Upper lobe of right lung (tissue), 1 donor: ENCODE measurements at regions not wholly inside any gene's neighbourhood (a gene's known extent, or its start where the extent isn't known, plus 50 kb on each side); places are given as distances from the start of the nearest gene placed in this dataset.

Experiments used
- ATAC-seq: fragments of 200-7000 bp; cut with Tn5 transposase; one replicate; pipeline ENCODE4 v1.9.1; 2020; ENCODE audit warnings: mild to moderate bottlenecking, moderate library complexity
- DNase-seq: peaks from one replicate; pipeline ENCODE4 v3.0.0-alpha.2; 2020
- H3K27ac ChIP-seq: fragments of 200-600 bp; one replicate; pipeline ENCODE4 v1.8.0; 2022
- H3K27me3 ChIP-seq: fragments of 200-600 bp; one replicate; pipeline ENCODE4 v1.8.0; 2022; ENCODE audit warnings: mild to moderate bottlenecking
- H3K36me3 ChIP-seq: fragments of 200-600 bp; one replicate; pipeline ENCODE4 v1.8.0; 2022
- H3K4me1 ChIP-seq: fragments of 200-600 bp; one replicate; pipeline ENCODE4 v1.8.0; 2022
- H3K4me3 ChIP-seq: fragments of 200-600 bp; one replicate; pipeline ENCODE4 v1.8.0; 2022; ENCODE audit warnings: mild to moderate bottlenecking
- H3K9me3 ChIP-seq: fragments of 200-600 bp; one replicate; pipeline ENCODE4 v1.8.0; 2022
- intact Hi-C: fragments of 100-400 bp; cut with DNase I; formaldehyde crosslinking; loops from one replicate; pipeline ENCODE4 v1.11.0; 2022
- TF ChIP-seq, protein P1 (sequence below): fragments of 200-600 bp; IDR thresholded peaks from one replicate; pipeline ENCODE4 v1.8.0; 2022; ENCODE audit warnings: antibody characterized with exemption
- donor health status: DM: no; HTN: yes; CAD: no; lungs with severe emphysema.

DNA sequence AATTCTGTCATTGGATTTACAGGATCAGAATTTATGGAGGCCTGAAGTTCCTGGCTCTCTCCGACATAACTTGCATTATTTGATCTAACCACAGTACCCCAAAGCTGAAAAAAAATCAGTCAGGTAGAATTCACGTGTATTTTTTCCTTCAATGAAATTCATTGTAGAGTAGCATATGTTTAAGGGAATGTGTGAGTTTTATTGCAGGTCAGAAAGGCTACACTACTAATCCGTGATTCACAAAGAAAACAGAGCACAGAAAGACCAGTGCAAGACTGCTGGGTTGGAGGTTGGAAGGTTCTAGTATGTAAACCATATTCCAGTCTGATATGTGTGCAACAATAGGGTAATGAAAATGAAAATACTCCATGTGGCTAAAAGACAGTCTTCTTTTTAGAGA, 247.0 kb upstream of the FERD3L start:
- DNase-seq, result no peak
- Histone ChIP-seq H3K4me1 (no peaks in the 10 kb centered on the region), H3K27me3 (no peaks in the 10 kb centered on the region), H3K36me3 (no peaks in the 10 kb centered on the region), H3K27ac (no peak overlapping the region), H3K4me3 (no peak overlapping the region), H3K9me3 (no peaks in the 10 kb centered on the region)
- intact Hi-C loops, result no loop called here
- ATAC-seq, result no peak
- TF ChIP-seq, protein P1, sequence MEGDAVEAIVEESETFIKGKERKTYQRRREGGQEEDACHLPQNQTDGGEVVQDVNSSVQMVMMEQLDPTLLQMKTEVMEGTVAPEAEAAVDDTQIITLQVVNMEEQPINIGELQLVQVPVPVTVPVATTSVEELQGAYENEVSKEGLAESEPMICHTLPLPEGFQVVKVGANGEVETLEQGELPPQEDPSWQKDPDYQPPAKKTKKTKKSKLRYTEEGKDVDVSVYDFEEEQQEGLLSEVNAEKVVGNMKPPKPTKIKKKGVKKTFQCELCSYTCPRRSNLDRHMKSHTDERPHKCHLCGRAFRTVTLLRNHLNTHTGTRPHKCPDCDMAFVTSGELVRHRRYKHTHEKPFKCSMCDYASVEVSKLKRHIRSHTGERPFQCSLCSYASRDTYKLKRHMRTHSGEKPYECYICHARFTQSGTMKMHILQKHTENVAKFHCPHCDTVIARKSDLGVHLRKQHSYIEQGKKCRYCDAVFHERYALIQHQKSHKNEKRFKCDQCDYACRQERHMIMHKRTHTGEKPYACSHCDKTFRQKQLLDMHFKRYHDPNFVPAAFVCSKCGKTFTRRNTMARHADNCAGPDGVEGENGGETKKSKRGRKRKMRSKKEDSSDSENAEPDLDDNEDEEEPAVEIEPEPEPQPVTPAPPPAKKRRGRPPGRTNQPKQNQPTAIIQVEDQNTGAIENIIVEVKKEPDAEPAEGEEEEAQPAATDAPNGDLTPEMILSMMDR, result no peak

- ATAC-seq, result no peak
- intact Hi-C loops, result no loop called here
These were observed 245.6 kb upstream of the FERD3L start for GRCh38 chr7:19390795-19391194.

GRCh38 chr7:19381321-19381720, 236.1 kb upstream of the FERD3L start:
- Histone ChIP-seq H3K9me3 (no peaks in the 10 kb centered on the region), H3K27ac (no peak overlapping the region), H3K36me3 (no peaks in the 10 kb centered on the region), H3K4me3 (no peak overlapping the region), H3K27me3 (no peaks in the 10 kb centered on the region), H3K4me1 (no peaks in the 10 kb centered on the region)
- DNase-seq (no peak), ATAC-seq (no peak)
- intact Hi-C loops, result no loop called here
- TF ChIP-seq, protein P1, result no peak

More at GRCh38 chr7:19390795-19391194, 245.6 kb upstream of the FERD3L start:
- H3K27ac ChIP-seq, result no peak overlapping the region
- no peak overlapping the region for H3K4me3 ChIP-seq
- no peaks in the 10 kb centered on the region for H3K36me3 ChIP-seq
- no peak for DNase-seq
- H3K9me3 ChIP-seq, result no peaks in the 10 kb centered on the region
- H3K27me3 ChIP-seq, result no peaks in the 10 kb centered on the region
- no peaks in the 10 kb centered on the region for H3K4me1 ChIP-seq
- TF ChIP-seq, protein P1, result no peak

GRCh38 chr7:19378345-19378714, 233.1 kb upstream of the FERD3L start:
- Histone ChIP-seq H3K4me1 (no peaks in the 10 kb centered on the region), H3K27ac (no peak overlapping the region), H3K9me3 (no peaks in the 10 kb centered on the region), H3K4me3 (no peak overlapping the region), H3K36me3 (no peaks in the 10 kb centered on the region), H3K27me3 (no peaks in the 10 kb centered on the region)
- ATAC-seq (no peak), DNase-seq (no peak)
- TF ChIP-seq, protein P1, result no peak
- intact Hi-C loops, result no loop called here

- no peak overlapping the region for H3K27ac ChIP-seq
- DNase-seq (no peak), ATAC-seq (no peak)
- no peaks in the 10 kb centered on the region for H3K36me3 ChIP-seq
- intact Hi-C loops, result no loop called here
- TF ChIP-seq, protein P1, result no peak
- H3K9me3 ChIP-seq, result no peaks in the 10 kb centered on the region
- H3K4me1 ChIP-seq, result no peaks in the 10 kb centered on the region
- no peak overlapping the region for H3K4me3 ChIP-seq
- no peaks in the 10 kb centered on the region for H3K27me3 ChIP-seq
These were observed 232.6 kb upstream of the FERD3L start for GRCh38 chr7:19377611-19378344.

DNA sequence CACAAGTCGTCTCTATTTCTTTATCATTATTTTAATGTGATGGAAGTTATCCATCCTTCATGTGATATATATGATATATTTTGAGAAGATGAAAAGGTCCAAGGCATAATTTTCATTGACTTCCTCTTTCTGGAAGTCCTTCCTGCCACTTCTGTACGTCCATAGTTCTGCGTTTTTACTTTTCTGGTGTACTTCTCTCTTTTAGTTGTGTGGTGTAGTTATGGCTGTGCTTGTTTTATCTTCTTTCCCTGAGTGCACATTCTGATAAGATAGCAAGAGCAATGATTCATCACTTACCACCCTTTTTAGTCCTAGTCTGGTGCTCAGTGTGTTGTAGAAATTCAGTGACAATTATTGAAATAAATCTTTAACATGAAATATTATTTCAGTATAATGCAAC, 231.3 kb upstream of the FERD3L start:
- intact Hi-C loops, result no loop called here
- Histone ChIP-seq H3K4me3 (no peak overlapping the region), H3K9me3 (no peaks in the 10 kb centered on the region), H3K27me3 (no peaks in the 10 kb centered on the region), H3K4me1 (no peaks in the 10 kb centered on the region), H3K36me3 (no peaks in the 10 kb centered on the region), H3K27ac (no peak overlapping the region)
- TF ChIP-seq, protein P1, result no peak
- DNase-seq (no peak), ATAC-seq (no peak)
